Skin of body (tissue), 1 donor: ENCODE measurements at regions not wholly inside any gene's neighbourhood (a gene's known extent, or its start where the extent isn't known, plus 50 kb on each side); places are given as distances from the start of the nearest gene placed in this dataset.

ENCODE experiments used
- DNase-seq: peaks from one replicate; lab custom pipeline; 2025; lab: John Stamatoyannopoulos, UW

- no peak for DNase-seq
Observed at GRCh38 chr5:10853154-10853553, 92.1 kb upstream of the DAP start.

DNA sequence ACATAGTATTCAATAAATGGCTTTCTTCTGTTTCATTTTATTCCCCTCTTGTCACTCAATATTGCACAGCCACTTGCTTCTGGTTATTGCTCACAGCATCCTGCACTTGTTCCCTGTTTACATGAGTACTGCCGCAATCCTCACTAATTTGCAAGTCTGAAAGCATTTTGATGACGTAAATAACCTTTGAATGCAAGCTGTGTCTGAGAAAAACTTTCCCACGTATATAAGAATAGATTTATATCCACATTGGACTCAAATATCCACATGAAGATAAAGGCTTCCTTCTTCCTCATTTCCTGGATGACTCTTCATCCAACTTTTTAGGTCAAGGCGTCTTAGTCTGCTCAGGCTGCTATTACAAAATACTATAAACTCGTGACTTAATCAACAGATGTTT lies 88.2 kb upstream of the DAP start:
- DNase-seq: no peak

- no peak for DNase-seq
Observed at GRCh38 chr5:10844016-10844415, 83.0 kb upstream of the DAP start.

- DNase-seq: no peak
Observed at GRCh38 chr5:10842823-10843222, 81.8 kb upstream of the DAP start.

DNA sequence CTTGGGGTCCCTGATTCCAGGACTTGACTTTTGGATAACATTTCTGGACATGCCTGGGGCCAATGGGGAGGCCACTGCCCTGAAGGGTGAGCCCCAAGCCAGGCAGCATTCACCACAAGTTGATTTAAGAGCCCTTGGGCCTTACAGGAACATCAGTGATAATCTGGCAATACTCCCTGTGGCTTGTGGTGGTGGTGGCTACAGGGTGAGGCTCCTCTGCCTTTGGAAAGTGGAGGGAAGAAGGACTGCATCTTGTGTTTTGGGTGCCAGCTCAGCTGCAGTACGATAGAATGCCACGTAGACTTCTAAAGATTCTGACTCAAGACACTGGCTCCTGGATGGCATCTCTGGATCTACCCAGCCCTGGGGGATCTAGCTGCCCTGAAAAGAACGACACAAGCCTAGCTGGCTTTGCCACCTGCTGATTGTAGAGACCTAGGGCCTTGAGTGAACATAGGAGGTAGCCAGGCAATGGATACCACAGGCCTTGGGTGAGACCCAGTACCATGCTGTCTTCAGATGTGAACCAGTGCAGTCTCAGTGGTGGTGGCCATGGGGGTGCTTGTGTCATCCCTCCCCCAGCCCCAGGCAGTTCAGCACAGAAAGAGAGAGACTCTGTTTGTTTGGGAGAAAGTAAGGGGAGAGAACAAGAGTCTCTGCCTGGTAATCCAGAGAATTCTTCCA lies 79.0 kb upstream of the DAP start:
- no peak for DNase-seq

DNA sequence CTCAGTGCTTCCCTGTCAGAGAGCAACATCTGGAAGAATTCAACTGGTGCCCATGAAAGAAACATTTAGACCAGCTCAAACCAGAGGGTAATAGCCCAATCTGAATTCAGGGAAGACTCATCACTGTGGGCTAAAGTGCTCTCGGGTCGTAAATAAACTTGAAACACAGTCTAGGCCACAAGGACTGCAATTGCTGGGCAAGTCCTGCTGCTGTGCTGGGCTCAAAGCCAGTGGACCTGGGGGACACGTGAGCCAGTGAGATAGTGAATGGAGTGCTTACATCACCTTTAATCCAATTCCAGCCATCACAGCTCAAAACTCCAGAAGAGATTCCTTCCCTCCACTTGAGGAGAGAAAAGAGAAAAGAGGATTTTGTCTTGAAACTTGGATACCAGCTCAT lies 78.1 kb upstream of the DAP start:
- no peak for DNase-seq

- no peak for DNase-seq
Observed at GRCh38 chr5:10838038-10838437, 77.0 kb upstream of the DAP start.

DNA sequence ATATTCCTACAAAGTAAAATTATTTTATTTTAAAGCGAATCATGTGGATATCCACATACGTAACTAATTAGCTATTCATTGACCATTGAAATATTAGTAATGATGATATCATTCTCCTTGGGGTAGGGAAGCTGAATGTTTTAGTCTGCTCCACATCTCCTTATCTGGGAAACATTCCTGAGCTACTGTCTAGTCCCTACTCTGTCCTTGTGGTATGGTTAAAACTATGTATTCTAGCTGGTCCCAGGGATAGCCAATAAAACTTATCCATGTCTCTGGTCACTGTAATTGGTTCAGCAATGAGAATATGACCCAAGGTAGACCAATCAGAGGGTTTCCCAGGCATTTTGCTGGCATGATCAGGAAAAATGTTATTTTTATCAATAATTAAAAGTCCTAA lies 76.0 kb upstream of the DAP start:
- no peak for DNase-seq

- DNase-seq: no peak
Observed at GRCh38 chr5:10834695-10835094, 73.7 kb upstream of the DAP start.

DNA sequence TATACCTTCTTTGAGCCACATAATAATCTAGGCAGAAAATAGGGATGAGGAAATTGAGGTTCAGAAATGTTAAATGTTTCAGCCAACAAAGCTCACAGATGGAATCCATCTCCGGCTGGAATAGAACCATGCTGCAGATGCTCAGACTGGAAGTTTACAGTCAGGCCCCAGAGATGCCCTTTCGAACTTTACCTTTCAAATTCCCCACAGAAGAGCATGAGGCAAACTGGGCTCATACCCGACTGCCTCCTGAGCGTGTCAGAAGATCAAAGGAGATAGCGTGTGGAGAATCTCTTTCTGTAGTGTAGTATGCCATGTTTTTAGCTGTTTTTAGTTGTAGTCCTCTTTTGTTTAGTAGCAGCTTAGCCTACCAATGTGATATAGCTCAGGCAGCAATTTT lies 72.0 kb upstream of the DAP start:
- DNase-seq: peak; percentile 22

GRCh38 chr5:10832421-10832820 lies 71.4 kb upstream of the DAP start:
- DNase-seq: no peak

GRCh38 chr5:10831419-10831818 lies 70.4 kb upstream of the DAP start:
- no peak for DNase-seq

DNA sequence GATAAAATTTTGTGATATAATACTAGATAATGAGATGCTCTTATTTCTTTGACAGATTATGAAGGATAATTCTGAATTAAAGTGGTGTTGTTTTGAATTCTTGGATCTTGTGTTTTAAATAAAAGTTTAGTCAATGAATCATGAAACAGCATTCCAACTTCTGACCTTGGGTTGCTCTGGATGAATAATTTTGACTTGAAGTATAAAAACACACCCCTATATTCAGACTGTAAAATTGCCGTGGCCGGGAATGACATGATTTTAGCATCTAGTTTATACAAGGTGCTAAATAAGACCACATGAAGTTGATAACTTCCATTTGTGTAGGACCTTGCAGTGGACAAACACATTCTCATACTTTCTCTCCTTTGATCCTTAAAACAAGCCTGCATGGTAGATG lies 67.2 kb upstream of the DAP start:
- DNase-seq: no peak

DNA sequence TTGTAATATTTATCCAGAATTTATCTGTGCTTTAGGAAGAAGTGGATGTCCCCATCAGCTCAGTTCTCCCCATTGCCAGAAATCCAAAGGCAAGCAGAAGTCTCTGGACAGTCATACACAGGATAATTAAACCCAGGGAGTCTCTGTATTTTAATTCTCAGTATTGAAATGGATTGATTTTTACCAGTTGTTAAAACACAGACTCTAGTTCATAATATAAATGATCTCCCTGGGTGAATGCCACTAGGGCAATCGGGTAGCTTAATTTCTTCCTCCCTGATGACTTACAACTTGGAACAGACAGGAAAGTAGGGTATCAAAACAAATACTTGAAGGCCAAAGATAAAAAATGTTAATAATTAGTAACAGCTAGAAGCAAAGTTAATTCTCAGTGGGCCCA lies 66.5 kb upstream of the DAP start:
- no peak for DNase-seq

GRCh38 chr5:10826971-10827370 lies 65.9 kb upstream of the DAP start:
- no peak for DNase-seq

GRCh38 chr5:10825897-10826644 lies 65.0 kb upstream of the DAP start:
- DNase-seq: no peak

GRCh38 chr5:10812218-10812617 lies 51.2 kb upstream of the DAP start:
- DNase-seq: no peak
